OCI-LY7 (cell line): ENCODE measurements at regions not wholly inside any gene's neighbourhood (a gene's known extent, or its start where the extent isn't known, plus 50 kb on each side); places are given as distances from the start of the nearest gene placed in this dataset.
"Not testable (repeated sequence)": the region's sequence is repeated elsewhere in the genome, so short reads cannot be mapped to it uniquely, and the experiment has no call there.

ENCODE experiments used
- BruUV-seq: library from RNA; stranded (reverse); fragments of 400-500 nt; replicated peaks from 2 replicates; lab custom pipeline; 2021; lab: Mats Ljungman, UMichigan
- CTCF ChIA-PET: fragments of 300-600 bp; sonication (Branson Sonifier 250); formaldehyde crosslinking; loops from one replicate; lab custom pipeline; 2022; ENCODE audit warnings: antibody characterized with exemption; ENCODE audit not compliant: unreplicated experiment; lab: Charles Lee
- POLR2A ChIA-PET: fragments of 300-600 bp; sonication (Branson Sonifier 250); formaldehyde crosslinking; loops from one replicate; lab custom pipeline; 2022; ENCODE audit warnings: antibody characterized with exemption; lab: Charles Lee
- DNase-seq: peaks from one replicate; pipeline ENCODE4 v3.0.0-alpha.2; 2015; ENCODE audit warnings: low spot score
- H2AFZ ChIP-seq: fragments of 200-600 bp; sonication (generic), shearing (Covaris generic); 2 replicates; pipeline ENCODE4 v1.6.1; 2014; ENCODE audit warnings: mild to moderate bottlenecking, antibody characterized with exemption, low read length, moderate library complexity
- H3K27ac ChIP-seq: fragments of 200-600 bp; sonication (generic); 2 replicates; pipeline ENCODE4 v1.5.1; 2014; ENCODE audit warnings: mixed run types, low read depth, mild to moderate bottlenecking, moderate library complexity, low read length, inconsistent platforms; ENCODE audit not compliant: poor library complexity, severe bottlenecking
- H3K36me3 ChIP-seq: fragments of 200-600 bp; sonication (generic); 2 replicates; pipeline ENCODE4 v1.6.1; 2014; ENCODE audit warnings: mild to moderate bottlenecking, antibody characterized with exemption, low read length, moderate library complexity, mixed read lengths; ENCODE audit not compliant: insufficient read depth
- H3K4me1 ChIP-seq: fragments of 200-600 bp; sonication (generic); 2 replicates; pipeline ENCODE4 v1.5.1; 2014; ENCODE audit warnings: mild to moderate bottlenecking, low read length; ENCODE audit not compliant: insufficient read depth, poor library complexity, severe bottlenecking
- H3K4me2 ChIP-seq: fragments of 200-600 bp; sonication (generic); 2 replicates; pipeline ENCODE4 v1.6.1; 2014; ENCODE audit warnings: mild to moderate bottlenecking, low read length
- H3K4me3 ChIP-seq: fragments of 200-600 bp; sonication (generic); 2 replicates; pipeline ENCODE4 v1.5.1; 2014; ENCODE audit warnings: mild to moderate bottlenecking, low read depth, low read length; ENCODE audit not compliant: poor library complexity, severe bottlenecking
- H3K79me2 ChIP-seq: fragments of 200-600 bp; sonication (generic); 2 replicates; pipeline ENCODE4 v1.6.1; 2016; ENCODE audit warnings: low read depth, mild to moderate bottlenecking, low read length, moderate library complexity, mixed read lengths; ENCODE audit not compliant: insufficient read depth
- H3K9me2 ChIP-seq: fragments of 200-600 bp; sonication (generic); 2 replicates; pipeline ENCODE4 v1.6.1; 2016; ENCODE audit warnings: mild to moderate bottlenecking, low read length, mixed read lengths; ENCODE audit not compliant: insufficient read depth
- H3K9me3 ChIP-seq: fragments of 200-600 bp; sonication (generic); 2 replicates; pipeline ENCODE4 v1.6.1; 2014; ENCODE audit warnings: mild to moderate bottlenecking, mixed run types, low read length, mixed read lengths
- H4K20me1 ChIP-seq: fragments of 200-600 bp; sonication (generic); 2 replicates; pipeline ENCODE4 v1.6.1; 2014; ENCODE audit warnings: mild to moderate bottlenecking, antibody characterized with exemption, low read length, moderate library complexity, mixed read lengths; ENCODE audit not compliant: insufficient read depth
- CTCF ChIP-seq: fragments of 200-600 bp; sonication (generic); conservative IDR thresholded peaks from 2 replicates; pipeline ENCODE4 v1.5.1; 2014; ENCODE audit warnings: mild to moderate bottlenecking, antibody characterized with exemption, low read length, moderate library complexity, mixed read lengths
- EZH2phosphoT487 ChIP-seq: fragments of 200-600 bp; sonication (generic); IDR thresholded peaks from 2 replicates; pipeline ENCODE4 v1.6.1; 2018; ENCODE audit warnings: low read depth, borderline replicate concordance, mild to moderate bottlenecking, mixed run types, antibody characterized with exemption, low read length, moderate library complexity, mixed read lengths
- intact Hi-C: fragments of 100-400 bp; cut with micrococcal nuclease; formaldehyde crosslinking; loops from one replicate; pipeline ENCODE4 v1.10.0; 2022; ENCODE audit not compliant: unreplicated experiment

GRCh38 chr10:46095943-46096342, 49.9 kb upstream of the MSMB start:
- H3K4me3 ChIP-seq = peak overlapping the region; percentile 43
- H3K79me2 ChIP-seq, H3K36me3 ChIP-seq, CTCF ChIA-PET, H3K9me3 ChIP-seq, H3K9me2 ChIP-seq, BruUV-seq, H4K20me1 ChIP-seq: not testable (repeated sequence)
- H3K4me1 ChIP-seq = peaks cover 77% of the 10 kb centered on the region
- POLR2A ChIA-PET = interaction anchor here (1.4 kb wide), 1 partner anchor 69 kb away, joined by 5 read pairs; no protein-coding TSS in a partner anchor
- peak overlapping the region; percentile 65 for H3K4me2 ChIP-seq
- peak overlapping the region; percentile 20; the same call in 1 of the 2 replicates for H2AFZ ChIP-seq
- peak; percentile 61 for DNase-seq
- intact Hi-C loops = loop anchor here (10.0 kb wide), 1 partner anchor 169 kb away; no protein-coding TSS in a partner anchor
- peak overlapping the region; percentile 80 for H3K27ac ChIP-seq

- Histone ChIP-seq H3K9me3 (peaks cover 5% of the 10 kb centered on the region; the same call in 1 of the 2 replicates), H3K36me3 (no peaks in the 10 kb centered on the region), H2AFZ (peak overlapping the region; percentile 20; the same call in 1 of the 2 replicates), H3K9me2 (no peaks in the 10 kb centered on the region), H3K79me2 (no peaks in the 10 kb centered on the region), H3K4me3 (peak overlapping the region; percentile 43), H3K4me1 (peaks cover 72% of the 10 kb centered on the region), H3K27ac (peak overlapping the region; percentile 80), H3K4me2 (peak overlapping the region; percentile 65), H4K20me1 (no peaks in the 10 kb centered on the region)
- CTCF ChIA-PET = no interaction called here
- no TSS peak for BruUV-seq
- POLR2A ChIA-PET = interaction anchor here (1.4 kb wide), 1 partner anchor 70 kb away, joined by 5 read pairs; no protein-coding TSS in a partner anchor
- intact Hi-C loops = loop anchor here (10.0 kb wide), 1 partner anchor 168 kb away; no protein-coding TSS in a partner anchor
- TF ChIP-seq EZH2phosphoT487 (no peak), CTCF (no peak)
- no peak for DNase-seq
Observed at GRCh38 chr10:46096446-46096845, 50.4 kb upstream of the MSMB start.

- peak; percentile 86 for DNase-seq
- BruUV-seq = no TSS peak
- TF ChIP-seq CTCF (no peak), EZH2phosphoT487 (no peak)
- H3K79me2 ChIP-seq = no peaks in the 10 kb centered on the region
- H3K4me1 ChIP-seq = peaks cover 66% of the 10 kb centered on the region
- intact Hi-C loops = loop anchor here (10.0 kb wide), 1 partner anchor 168 kb away; no protein-coding TSS in a partner anchor
- peaks cover 5% of the 10 kb centered on the region; the same call in 1 of the 2 replicates for H3K9me3 ChIP-seq
- CTCF ChIA-PET = no interaction called here
- peak overlapping the region; percentile 65 for H3K4me2 ChIP-seq
- H3K9me2 ChIP-seq = no peaks in the 10 kb centered on the region
- H3K27ac ChIP-seq = peak overlapping the region; percentile 80
- no peaks in the 10 kb centered on the region for H4K20me1 ChIP-seq
- POLR2A ChIA-PET = interaction anchor here (1.4 kb wide), 1 partner anchor 71 kb away, joined by 5 read pairs; no protein-coding TSS in a partner anchor
- peak overlapping the region; percentile 20; the same call in 1 of the 2 replicates for H2AFZ ChIP-seq
- H3K4me3 ChIP-seq = peak overlapping the region; percentile 43
- H3K36me3 ChIP-seq = no peaks in the 10 kb centered on the region
Observed at GRCh38 chr10:46096909-46097575, 51.0 kb upstream of the MSMB start.
